ENCODE measurements at regions not wholly inside any gene's neighbourhood (a gene's known extent, or its start where the extent isn't known, plus 50 kb on each side); places are given as distances from the start of the nearest gene placed in this dataset.

GRCh38 chr2:146908776-146909175 lies 936.1 kb upstream of the ACVR2A start:
- Histone ChIP-seq H3K4me1 (no peaks in the 10 kb centered on the region), H3K27ac (no peak overlapping the region), H3K27me3 (no peaks in the 10 kb centered on the region), H3K36me3 (no peaks in the 10 kb centered on the region), H3K9me3 (no peaks in the 10 kb centered on the region), H3K4me3 (replicated peaks in 1 of 3) (no peak overlapping the region)
- DNase-seq = no peak
- TF ChIP-seq POLR2A (IDR thresholded peaks at IDR 0.05) = no peak
- no peak for TF ChIP-seq CTCF (IDR thresholded peaks at IDR 0.05)
- intact Hi-C loops (cut with DNase I) = no loop called here
- WGBS, 2 donors = 80 to 82% methylated on average over 3 of the region's 3 CpGs

DNA sequence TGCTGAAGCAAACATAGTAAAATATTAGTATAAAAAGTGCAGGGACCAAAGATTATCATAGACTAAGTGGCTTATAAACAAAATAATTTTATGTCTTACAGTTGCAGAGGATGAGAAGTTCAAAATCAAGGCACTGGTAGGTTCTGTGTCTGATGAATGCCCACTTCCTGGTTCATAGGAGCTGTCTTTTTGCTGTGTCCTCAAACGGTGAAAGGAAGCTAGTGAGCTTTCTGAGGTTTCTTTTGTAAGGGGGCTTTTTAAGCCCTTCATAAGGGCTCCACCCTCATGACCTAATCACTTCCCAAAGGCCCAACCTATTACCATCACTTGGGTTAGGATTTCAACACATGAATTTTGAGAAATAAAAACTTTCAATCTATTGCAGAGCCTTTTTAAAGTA lies 946.7 kb upstream of the ACVR2A start:
- Histone ChIP-seq H3K27ac (no peak overlapping the region), H3K4me3 (replicated peaks in 1 of 3) (no peak overlapping the region), H3K36me3 (no peaks in the 10 kb centered on the region), H3K27me3 (no peaks in the 10 kb centered on the region), H3K4me1 (no peaks in the 10 kb centered on the region), H3K9me3 (no peaks in the 10 kb centered on the region)
- no peak for DNase-seq
- 40 to 48% methylated on average over 1 of the region's 1 CpG for WGBS, 2 donors
- intact Hi-C loops (cut with DNase I) = no loop called here
- TF ChIP-seq CTCF (IDR thresholded peaks at IDR 0.05) = no peak

DNA sequence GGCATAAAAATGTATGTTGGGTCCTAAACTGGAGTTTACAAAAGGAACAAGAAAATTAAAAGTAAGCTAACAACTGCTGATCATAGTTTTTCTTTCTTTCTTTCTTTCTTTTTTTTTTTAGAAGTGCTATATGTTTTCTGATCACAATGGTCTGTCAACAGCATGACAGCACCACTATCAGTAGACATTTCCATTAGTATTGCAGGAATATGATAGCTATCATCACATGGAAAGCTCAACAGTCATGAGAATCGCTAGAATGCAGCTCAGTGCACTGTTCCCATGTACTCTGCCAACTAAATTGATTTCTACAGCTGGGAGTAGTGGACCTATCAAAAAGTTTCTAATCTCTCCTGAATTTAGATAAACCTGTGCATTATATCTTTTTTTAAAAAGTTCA lies 950.3 kb upstream of the ACVR2A start:
- no peak for TF ChIP-seq CTCF (IDR thresholded peaks at IDR 0.05)
- no peak for TF ChIP-seq POLR2A (IDR thresholded peaks at IDR 0.05)
- Histone ChIP-seq H3K27ac (no peak overlapping the region), H3K9me3 (no peaks in the 10 kb centered on the region), H3K4me1 (no peaks in the 10 kb centered on the region), H3K36me3 (no peaks in the 10 kb centered on the region), H3K27me3 (no peaks in the 10 kb centered on the region), H3K4me3 (replicated peaks in 1 of 3) (no peak overlapping the region)
- WGBS, 2 donors = 89 to 96% methylated on average over 1 of the region's 1 CpG
- intact Hi-C loops (cut with DNase I) = no loop called here
- no peak for DNase-seq

DNA sequence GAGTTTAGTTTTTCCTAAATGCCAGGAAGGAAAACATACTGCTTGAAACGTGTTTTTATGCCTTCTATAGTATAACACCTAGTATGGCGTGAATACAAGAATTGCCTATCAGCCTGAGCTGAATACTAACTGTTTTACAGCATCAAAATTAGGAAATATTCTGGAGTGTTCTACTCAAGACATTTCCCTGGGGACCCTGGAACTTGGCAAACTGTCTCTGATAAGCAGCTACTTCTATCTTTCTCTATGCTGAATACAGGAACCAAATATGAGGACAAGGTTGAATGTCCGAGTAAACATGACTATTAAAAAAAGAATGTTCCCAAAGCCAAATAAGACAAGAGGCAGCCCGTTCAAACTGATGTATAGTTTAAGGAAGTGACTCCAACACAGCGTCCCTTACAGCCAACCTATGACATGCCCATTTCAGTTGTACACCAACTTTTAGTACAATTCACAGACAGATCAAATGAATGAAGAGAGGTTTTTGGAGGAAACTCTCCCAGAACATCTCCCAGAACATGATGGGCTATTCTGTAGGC lies 951.3 kb upstream of the ACVR2A start:
- Histone ChIP-seq H3K27ac (no peak overlapping the region), H3K36me3 (no peaks in the 10 kb centered on the region), H3K4me3 (replicated peaks in 1 of 3) (no peak overlapping the region), H3K27me3 (no peaks in the 10 kb centered on the region), H3K9me3 (no peaks in the 10 kb centered on the region), H3K4me1 (no peaks in the 10 kb centered on the region)
- TF ChIP-seq CTCF (IDR thresholded peaks at IDR 0.05) = no peak
- TF ChIP-seq POLR2A (IDR thresholded peaks at IDR 0.05) = no peak
- intact Hi-C loops (cut with DNase I) = no loop called here
- WGBS, 2 donors = 72 to 75% methylated on average over 5 of the region's 5 CpGs
- no peak for DNase-seq

DNA sequence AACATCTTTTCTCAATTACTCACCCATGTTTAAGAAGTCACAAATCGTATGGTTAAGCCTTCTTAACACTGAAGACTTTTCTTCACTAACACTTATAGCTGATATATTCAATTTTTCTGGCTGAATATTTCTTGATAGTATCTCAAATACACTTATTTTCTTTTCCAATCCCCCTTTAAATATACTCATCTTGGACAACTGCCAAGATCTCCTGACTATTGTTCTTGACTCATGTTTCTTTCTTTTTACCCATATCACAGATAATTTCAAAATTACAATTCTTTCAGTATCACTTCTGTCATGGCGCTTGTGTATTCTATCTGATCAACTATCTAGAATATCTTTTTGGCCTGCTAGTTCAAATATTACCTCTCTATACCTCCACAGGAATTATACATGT lies 954.3 kb upstream of the ACVR2A start:
- WGBS, 2 donors = 85 to 92% methylated on average over 2 of the region's 2 CpGs
- Histone ChIP-seq H3K27me3 (no peaks in the 10 kb centered on the region), H3K9me3 (no peaks in the 10 kb centered on the region), H3K27ac (no peak overlapping the region), H3K4me1 (no peaks in the 10 kb centered on the region), H3K4me3 (replicated peaks in 1 of 3) (no peak overlapping the region), H3K36me3 (no peaks in the 10 kb centered on the region)
- intact Hi-C loops (cut with DNase I) = no loop called here
- DNase-seq = no peak
- TF ChIP-seq POLR2A (IDR thresholded peaks at IDR 0.05) = no peak

- H3K27me3 ChIP-seq = no peaks in the 10 kb centered on the region
- WGBS, 2 donors = 89 to 90% methylated on average over 6 of the region's 6 CpGs
- DNase-seq = no peak
- H3K9me3 ChIP-seq = no peaks in the 10 kb centered on the region
- H3K4me3 ChIP-seq (replicated peaks in 1 of 3) = no peak overlapping the region
- TF ChIP-seq CTCF (IDR thresholded peaks at IDR 0.05) = no peak
- no peak for TF ChIP-seq POLR2A (IDR thresholded peaks at IDR 0.05)
- no peak overlapping the region for H3K27ac ChIP-seq
- no peaks in the 10 kb centered on the region for H3K36me3 ChIP-seq
- no peaks in the 10 kb centered on the region for H3K4me1 ChIP-seq
- intact Hi-C loops (cut with DNase I) = no loop called here
These were observed 964.9 kb upstream of the ACVR2A start for GRCh38 chr2:146879882-146880281.
